Liver (tissue), 8 donors: ENCODE measurements at regions not wholly inside any gene's neighbourhood (a gene's known extent, or its start where the extent isn't known, plus 50 kb on each side); places are given as distances from the start of the nearest gene placed in this dataset.

Source experiments
- DNase-seq: peaks from one replicate; pipeline ENCODE4 v3.0.0-alpha.2; 2017; ENCODE audit warnings: low spot score
- H3K27ac ChIP-seq, 2 donors: one replicate each; pipeline ENCODE4 v1.7.0; 2013; ENCODE audit warnings: inconsistent platforms in 2 of 2, low read length in 2 of 2, control low read depth in 1 of 2, low read depth in 1 of 2, mild to moderate bottlenecking in 1 of 2
- H3K27me3 ChIP-seq, 4 donors: one replicate each; pipeline versions ENCODE4 v1.6.1 to v1.7.0; 2013; ENCODE audit warnings: low read length in 3 of 4, inconsistent platforms in 1 of 4, mild to moderate bottlenecking in 1 of 4, moderate library complexity in 1 of 4; ENCODE audit not compliant: control insufficient read depth in 4 of 4, insufficient read depth in 4 of 4
- H3K36me3 ChIP-seq, 4 donors: one replicate each; pipeline versions ENCODE4 v1.6.1 to v1.7.0; 2013; ENCODE audit warnings: low read length in 3 of 4, mild to moderate bottlenecking in 3 of 4, low read depth in 1 of 4, moderate library complexity in 1 of 4; ENCODE audit not compliant: control insufficient read depth in 4 of 4, insufficient read depth in 3 of 4
- H3K4me1 ChIP-seq, 4 donors: one replicate each; pipeline versions ENCODE4 v1.6.1 to v1.7.0; 2013; ENCODE audit warnings: low read length in 3 of 4, mild to moderate bottlenecking in 3 of 4, moderate library complexity in 1 of 4; ENCODE audit not compliant: control insufficient read depth in 4 of 4, insufficient read depth in 4 of 4
- H3K4me3 ChIP-seq, 3 donors: one replicate each; pipeline versions ENCODE4 v1.6.1 to v1.7.0; 2013; ENCODE audit warnings: low read length in 3 of 3, control low read depth in 1 of 3, low read depth in 1 of 3, mild to moderate bottlenecking in 1 of 3
- H3K9ac ChIP-seq, 2 donors: one replicate each; pipeline ENCODE4 v1.7.0; 2013; ENCODE audit warnings: low read length in 2 of 2, mild to moderate bottlenecking in 2 of 2, moderate library complexity in 2 of 2, control low read depth in 1 of 2, low read depth in 1 of 2
- H3K9me3 ChIP-seq, 4 donors: one replicate each; pipeline versions ENCODE4 v1.6.1 to v1.7.0; 2013; ENCODE audit warnings: low read length in 3 of 4; ENCODE audit not compliant: control insufficient read depth in 4 of 4
- ATF3 ChIP-seq: IDR thresholded peaks from 2 replicates; pipeline ENCODE4 v1.6.1; 2016; ENCODE audit warnings: antibody characterized with exemption
- CTCF ChIP-seq: fragments of 150-350 bp; IDR thresholded peaks from 2 replicates; pipeline ENCODE4 v1.5.1; 2017; ENCODE audit warnings: improper control_type of control experiment, low read depth, low read length; ENCODE audit not compliant: missing input control
- EGR1 ChIP-seq, 2 donors: IDR thresholded peaks; 2 replicates each; pipeline ENCODE4 v1.6.1; 2016 to 2018; ENCODE audit warnings: antibody characterized with exemption in 2 of 2, low read depth in 2 of 2
- FOXA1 ChIP-seq: IDR thresholded peaks from 2 replicates; pipeline ENCODE4 v1.6.1; 2016; ENCODE audit warnings: antibody characterized with exemption
- FOXA2 ChIP-seq: IDR thresholded peaks from 2 replicates; pipeline ENCODE4 v1.6.1; 2016; ENCODE audit warnings: antibody characterized with exemption
- GABPA ChIP-seq, 2 donors: IDR thresholded peaks in 1 of 2; conservative IDR thresholded peaks in 1 of 2; 2 replicates each; pipeline ENCODE4 v1.6.1; 2016; ENCODE audit warnings: antibody characterized with exemption in 2 of 2, mild to moderate bottlenecking in 1 of 2, moderate library complexity in 1 of 2
- HNF4A ChIP-seq, 2 donors: conservative IDR thresholded peaks; 2 replicates each; pipeline ENCODE4 v1.6.1; 2016; ENCODE audit warnings: antibody characterized with exemption in 2 of 2, mild to moderate bottlenecking in 2 of 2
- HNF4G ChIP-seq: IDR thresholded peaks from 2 replicates; pipeline ENCODE4 v1.6.1; 2016; ENCODE audit warnings: antibody characterized with exemption
- MAX ChIP-seq: IDR thresholded peaks from 2 replicates; pipeline ENCODE4 v1.6.1; 2016; ENCODE audit warnings: antibody characterized with exemption
- RAD21 ChIP-seq, 2 donors: IDR thresholded peaks; 2 replicates each; pipeline ENCODE4 v1.6.1; 2016; ENCODE audit warnings: antibody characterized with exemption in 2 of 2, mild to moderate bottlenecking in 2 of 2
- REST ChIP-seq: IDR thresholded peaks from 2 replicates; pipeline ENCODE4 v1.6.1; 2016; ENCODE audit warnings: antibody characterized with exemption, mild to moderate bottlenecking
- RXRA ChIP-seq, 2 donors: IDR thresholded peaks; 2 replicates each; pipeline ENCODE4 v1.6.1; 2017 to 2018; ENCODE audit warnings: antibody characterized with exemption in 2 of 2, mild to moderate bottlenecking in 1 of 2
- SP1 ChIP-seq: IDR thresholded peaks from 2 replicates; pipeline ENCODE4 v1.6.1; 2018; ENCODE audit warnings: antibody characterized with exemption, mild to moderate bottlenecking
- TAF1 ChIP-seq: conservative IDR thresholded peaks from 2 replicates; pipeline ENCODE4 v1.6.1; 2016; ENCODE audit warnings: antibody characterized with exemption, mild to moderate bottlenecking
- YY1 ChIP-seq: IDR thresholded peaks from 2 replicates; pipeline ENCODE4 v1.6.1; 2016; ENCODE audit warnings: antibody characterized with exemption, mild to moderate bottlenecking
- ZBTB33 ChIP-seq: IDR thresholded peaks from 2 replicates; pipeline ENCODE4 v1.6.1; 2016; ENCODE audit warnings: antibody characterized with exemption
- WGBS: extraction: QIAGEN DNeasy Blood & Tissue Kit; methylation state at CpG from one replicate; pipeline ENCODE4 v1.1.7; 2013; 5-methylcytosine and 5-hydroxymethylcytosine counted together
- donor health status: healthy.
- donor health status: healthy.
- donor health status: healthy.
- donor health status: healthy.
- donor health status: healthy.

DNA sequence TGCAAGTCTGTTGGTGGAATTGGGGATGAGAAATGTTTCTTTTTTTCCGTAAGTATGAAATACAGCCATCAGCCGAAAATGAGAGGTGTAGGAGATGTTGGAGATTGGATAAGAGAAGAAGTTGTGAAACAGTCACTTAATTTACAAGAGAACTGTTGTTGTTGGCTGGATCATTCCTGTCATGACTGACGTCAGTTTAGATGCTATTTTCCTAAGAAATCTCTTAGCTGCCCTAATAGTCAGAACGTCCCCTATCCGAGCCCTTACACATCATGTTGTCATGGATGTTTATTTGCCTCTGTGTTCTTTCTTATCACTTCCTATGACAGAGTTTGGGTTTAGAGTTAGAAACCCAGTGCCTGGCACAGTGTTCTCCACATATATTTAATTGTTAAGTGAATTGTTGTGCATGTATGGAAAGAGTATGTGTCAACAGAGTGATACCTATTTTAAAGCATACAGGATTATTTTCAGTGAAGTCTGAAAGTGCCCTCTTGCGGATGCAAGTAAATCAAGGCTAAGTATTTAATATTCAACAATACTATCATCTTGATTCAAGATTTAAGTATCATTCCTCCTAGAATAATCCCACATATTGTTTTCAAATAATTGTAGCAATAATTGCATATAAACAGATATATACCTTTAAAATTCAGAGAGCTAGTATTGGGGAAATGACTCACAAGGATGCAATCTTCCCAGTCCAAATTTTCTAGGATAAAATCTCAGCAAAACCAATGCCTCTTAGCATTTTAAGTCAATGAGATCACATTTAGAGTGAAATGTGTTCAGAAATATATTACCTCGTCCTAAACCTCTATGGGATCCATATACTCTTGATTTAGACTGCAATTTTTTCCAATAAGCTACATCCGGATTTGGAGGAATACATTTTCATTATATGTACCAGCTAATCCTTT, 309.9 kb upstream of the NOX3 start:
- Histone ChIP-seq H3K4me3 (no peak overlapping the region), H3K27me3 (no peaks in the 10 kb centered on the region), H3K4me1 (no peaks in the 10 kb centered on the region), H3K27ac (no peak overlapping the region), H3K36me3 (no peaks in the 10 kb centered on the region), H3K9me3 (no peaks in the 10 kb centered on the region), H3K9ac (no peak overlapping the region)
- TF ChIP-seq EGR1 (IDR thresholded peaks at IDR 0.05; ENCODE audit: low read depth in 2 of 2) (no peak), FOXA1 (no peak), HNF4A (conservative IDR thresholded peaks at IDR 0.05) (no peak), TAF1 (no peak), ZBTB33 (no peak), RXRA (IDR thresholded peaks at IDR 0.05) (no peak), YY1 (no peak), GABPA (IDR thresholded peaks at IDR 0.05 in 1 of 2, conservative IDR thresholded peaks at IDR 0.05 in 1 of 2) (no peak), ATF3 (no peak), SP1 (no peak), REST (no peak), HNF4G (no peak), RAD21 (IDR thresholded peaks at IDR 0.05) (no peak), CTCF (no peak), MAX (no peak), FOXA2 (no peak)
- 69% methylated on average over 8 of the region's 8 CpGs for WGBS
- no peak for DNase-seq
